B cell (primary cell): ENCODE measurements at regions not wholly inside any gene's neighbourhood (a gene's known extent, or its start where the extent isn't known, plus 50 kb on each side); places are given as distances from the start of the nearest gene placed in this dataset.
"Not testable (repeated sequence)": the region's sequence is repeated elsewhere in the genome, so short reads cannot be mapped to it uniquely, and the experiment has no call there.

Source experiments
- ATAC-seq: fragments of 200-7000 bp; cut with Tn5 transposase; one replicate; pipeline ENCODE4 v1.10.0; 2021; ENCODE audit warnings: low read depth, mild to moderate bottlenecking, moderate number of reproducible peaks, moderate library complexity
- CTCF ChIA-PET: fragments of 350-600 bp; sonication (Branson Sonifier 250); formaldehyde crosslinking; loops from one replicate; lab custom pipeline; 2021; ENCODE audit warnings: antibody characterized with exemption, inconsistent platforms; lab: Charles Lee
- POLR2A ChIA-PET: fragments of 350-600 bp; sonication (Branson Sonifier 250); formaldehyde crosslinking; loops from one replicate; lab custom pipeline; 2021; ENCODE audit warnings: antibody characterized with exemption; lab: Charles Lee
- DNase-seq: peaks from one replicate; pipeline ENCODE4 v3.0.0; 2013
- H2AFZ ChIP-seq: 2 replicates; pipeline ENCODE4 v1.6.1; 2012; ENCODE audit warnings: mild to moderate bottlenecking, low read depth, low read length; ENCODE audit not compliant: insufficient read depth, poor library complexity, severe bottlenecking
- H3K27ac ChIP-seq, 2 donors: 1 replicate in 1 of 2; 2 replicates in 1 of 2; pipeline ENCODE4 v1.5.1; 2012 to 2013; ENCODE audit warnings: low read length in 2 of 2, mild to moderate bottlenecking in 2 of 2, moderate library complexity in 1 of 2
- H3K27me3 ChIP-seq, 4 experiments: fragments of 200-600 bp in 1 of 4; sonication (generic) in 1 of 4; replicated peaks in 1 of 4; 1 replicate in 2 of 4; 2 replicates in 2 of 4; pipeline versions ENCODE4 v1.6.1 to v1.7.0; 2013 to 2016; ENCODE audit warnings: low read length in 3 of 4, mild to moderate bottlenecking in 2 of 4, mixed read lengths in 1 of 4, moderate library complexity in 1 of 4; ENCODE audit not compliant: insufficient read depth in 4 of 4, control insufficient read depth in 3 of 4; ENCODE audit errors: control extremely low read depth in 1 of 4
- H3K36me3 ChIP-seq, 2 experiments: replicated peaks in 1 of 2; 1 replicate in 1 of 2; 2 replicates in 1 of 2; pipeline versions ENCODE4 v1.6.1 to v1.7.1; 2013; ENCODE audit warnings: low read length in 1 of 2; ENCODE audit not compliant: insufficient read depth in 2 of 2, control insufficient read depth in 1 of 2; ENCODE audit errors: control extremely low read depth in 1 of 2, extremely low read depth in 1 of 2
- H3K4me1 ChIP-seq, 2 donors: fragments of 200-600 bp in 1 of 2; sonication (generic) in 1 of 2; 1 replicate in 1 of 2; 2 replicates in 1 of 2; pipeline versions ENCODE4 v1.5.1 to v1.6.1; 2013 to 2017; ENCODE audit warnings: low read length in 2 of 2; ENCODE audit not compliant: control insufficient read depth in 2 of 2, insufficient read depth in 2 of 2
- H3K4me2 ChIP-seq: replicated peaks from 2 replicates; pipeline ENCODE3; 2012; ENCODE audit warnings: mild to moderate bottlenecking, low read depth, low read length; ENCODE audit not compliant: poor library complexity, severe bottlenecking
- H3K4me3 ChIP-seq, 5 experiments: fragments of 200-600 bp in 1 of 5; sonication (generic) in 1 of 5; 1 replicate in 3 of 5; 2 replicates in 2 of 5; pipeline versions ENCODE4 v1.5.1 to v1.7.0; 2011 to 2016; ENCODE audit warnings: low read length in 4 of 5, mild to moderate bottlenecking in 4 of 5, low read depth in 2 of 5, control low read depth in 1 of 5, moderate library complexity in 1 of 5; ENCODE audit not compliant: insufficient read depth in 1 of 5; ENCODE audit errors: control extremely low read depth in 1 of 5, extremely low read depth in 1 of 5
- H3K79me2 ChIP-seq: fragments of 200-600 bp; sonication (generic); one replicate; pipeline ENCODE4 v1.6.0; 2016; ENCODE audit warnings: low read length; ENCODE audit not compliant: control insufficient read depth, insufficient read depth
- H3K9ac ChIP-seq: fragments of 200-600 bp; sonication (generic); 2 replicates; pipeline ENCODE4 v1.6.1; 2017; ENCODE audit warnings: mild to moderate bottlenecking, low read length, moderate library complexity
- H3K9me3 ChIP-seq, 3 donors: one replicate each; pipeline versions ENCODE4 v1.6.1 to v1.7.1; 2013; ENCODE audit warnings: low read length in 2 of 3; ENCODE audit not compliant: control insufficient read depth in 2 of 3, insufficient read depth in 1 of 3; ENCODE audit errors: control extremely low read depth in 1 of 3
- H4K20me1 ChIP-seq: 2 replicates; pipeline ENCODE4 v1.6.0; 2012; ENCODE audit warnings: mild to moderate bottlenecking, low read length; ENCODE audit not compliant: insufficient read depth, control insufficient read depth, poor library complexity, severe bottlenecking
- H3K27ac Mint-ChIP-seq: one replicate; pipeline ENCODE4 v1.8.0; 2021; ENCODE audit warnings: mixed read lengths
- H3K27me3 Mint-ChIP-seq: one replicate; pipeline ENCODE4 v1.8.0; 2021; ENCODE audit warnings: mixed read lengths
- H3K4me1 Mint-ChIP-seq: one replicate; pipeline ENCODE4 v1.8.0; 2021; ENCODE audit warnings: mixed read lengths
- H3K4me3 Mint-ChIP-seq: one replicate; pipeline ENCODE4 v1.8.0; 2021; ENCODE audit warnings: mixed read lengths
- H3K9me3 Mint-ChIP-seq: one replicate; pipeline ENCODE4 v1.8.0; 2022; ENCODE audit warnings: mixed read lengths; ENCODE audit not compliant: insufficient read depth
- EZH2 ChIP-seq: IDR thresholded peaks from 2 replicates; pipeline ENCODE4 v1.6.1; 2012; ENCODE audit warnings: borderline replicate concordance, low read depth, mild to moderate bottlenecking, moderate library complexity, low read length; ENCODE audit not compliant: insufficient read depth, poor library complexity, severe bottlenecking
- WGBS: methylation state at CpG from one replicate; pipeline ENCODE4 v1.1.5; 2013; ENCODE audit warnings: missing lambda C conversion rate; ENCODE audit not compliant: insufficient coverage; 5-methylcytosine and 5-hydroxymethylcytosine counted together
- intact Hi-C: fragments of 100-400 bp; cut with micrococcal nuclease; formaldehyde crosslinking; loops from one replicate; pipeline ENCODE4 v1.10.0; 2022
- TF ChIP-seq, protein P1 (sequence below): fragments of 200-600 bp; IDR thresholded peaks from one replicate; pipeline ENCODE4 v1.8.0; 2022; ENCODE audit warnings: antibody characterized with exemption, mild to moderate bottlenecking

DNA sequence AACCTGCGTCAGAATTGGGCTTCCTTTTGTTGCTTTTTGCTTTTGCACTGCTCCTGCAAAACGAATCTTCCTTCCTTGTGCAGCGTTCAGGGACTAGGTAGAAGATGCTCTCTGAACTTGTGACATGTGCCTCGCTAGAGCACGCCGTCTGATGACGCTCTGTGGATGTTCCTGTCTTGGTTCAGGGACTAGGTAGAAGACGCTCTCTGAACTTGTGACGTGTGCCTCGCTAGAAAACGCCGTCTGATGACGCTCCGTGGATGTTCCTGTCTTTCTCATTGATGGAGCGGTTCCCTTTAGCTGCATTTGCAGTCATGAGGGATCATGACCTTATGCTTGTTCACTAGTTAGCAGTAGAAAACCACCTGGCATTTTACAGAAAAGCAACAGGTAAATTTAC is 154.0 kb downstream of the SOX1 start:
- 92% methylated on average over 15 of the region's 15 CpGs for WGBS
- H3K36me3 ChIP-seq = no peaks in the 10 kb centered on the region
- Mint-ChIP-seq H3K4me3 (no peak overlapping the region), H3K27me3 (no peaks in the 10 kb centered on the region), H3K4me1 (no peaks in the 10 kb centered on the region), H3K9me3 (peaks cover 2% of the 10 kb centered on the region), H3K27ac (no peak overlapping the region)
- H3K4me1 ChIP-seq = no peaks in the 10 kb centered on the region
- H3K4me3 ChIP-seq = no peak overlapping the region
- ChIA-PET CTCF (no interaction called here), POLR2A (no interaction called here)
- no peak overlapping the region for H3K4me2 ChIP-seq
- TF ChIP-seq, protein P1, sequence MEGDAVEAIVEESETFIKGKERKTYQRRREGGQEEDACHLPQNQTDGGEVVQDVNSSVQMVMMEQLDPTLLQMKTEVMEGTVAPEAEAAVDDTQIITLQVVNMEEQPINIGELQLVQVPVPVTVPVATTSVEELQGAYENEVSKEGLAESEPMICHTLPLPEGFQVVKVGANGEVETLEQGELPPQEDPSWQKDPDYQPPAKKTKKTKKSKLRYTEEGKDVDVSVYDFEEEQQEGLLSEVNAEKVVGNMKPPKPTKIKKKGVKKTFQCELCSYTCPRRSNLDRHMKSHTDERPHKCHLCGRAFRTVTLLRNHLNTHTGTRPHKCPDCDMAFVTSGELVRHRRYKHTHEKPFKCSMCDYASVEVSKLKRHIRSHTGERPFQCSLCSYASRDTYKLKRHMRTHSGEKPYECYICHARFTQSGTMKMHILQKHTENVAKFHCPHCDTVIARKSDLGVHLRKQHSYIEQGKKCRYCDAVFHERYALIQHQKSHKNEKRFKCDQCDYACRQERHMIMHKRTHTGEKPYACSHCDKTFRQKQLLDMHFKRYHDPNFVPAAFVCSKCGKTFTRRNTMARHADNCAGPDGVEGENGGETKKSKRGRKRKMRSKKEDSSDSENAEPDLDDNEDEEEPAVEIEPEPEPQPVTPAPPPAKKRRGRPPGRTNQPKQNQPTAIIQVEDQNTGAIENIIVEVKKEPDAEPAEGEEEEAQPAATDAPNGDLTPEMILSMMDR = no peak
- TF ChIP-seq EZH2 = no peak
- no peak for ATAC-seq
- intact Hi-C loops = no loop called here
- H3K27ac ChIP-seq = no peak overlapping the region
- no peak overlapping the region for H3K9ac ChIP-seq
- no peak overlapping the region for H2AFZ ChIP-seq
- H3K9me3 ChIP-seq = peaks cover 0 to 3% (median 0%) of the 10 kb centered on the region in 3 donors
- no peaks in the 10 kb centered on the region for H4K20me1 ChIP-seq
- no peaks in the 10 kb centered on the region for H3K79me2 ChIP-seq
- no peak for DNase-seq
- no peaks in the 10 kb centered on the region for H3K27me3 ChIP-seq

DNA sequence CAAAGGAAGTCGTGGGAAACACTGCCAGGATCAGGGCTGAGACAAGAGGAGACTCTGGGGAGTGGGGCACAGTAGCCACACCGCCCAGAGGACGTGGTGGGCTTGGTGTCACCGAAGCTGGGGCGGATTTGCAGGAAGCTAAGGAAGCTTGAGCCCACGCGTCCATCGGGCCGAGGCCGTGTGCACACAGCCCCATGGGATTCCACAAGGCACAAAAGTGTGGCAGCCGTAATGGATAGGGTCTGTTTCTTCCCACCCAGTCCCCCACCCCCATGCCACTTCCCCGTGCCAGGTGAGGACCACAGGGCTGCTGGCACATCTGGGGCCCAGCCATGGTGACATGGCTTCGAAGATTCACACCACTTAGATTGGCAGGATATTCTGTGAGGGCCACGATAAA is 153.2 kb upstream of the SPACA7 start:
- Mint-ChIP-seq H3K4me3 (no peak overlapping the region), H3K27ac (no peak overlapping the region), H3K4me1 (no peaks in the 10 kb centered on the region), H3K9me3 (peaks cover 2% of the 10 kb centered on the region), H3K27me3 (no peaks in the 10 kb centered on the region)
- Histone ChIP-seq H3K4me3 (no peak overlapping the region), H3K9me3 (peaks cover 0 to 3% (median 0%) of the 10 kb centered on the region in 3 donors), H3K27ac (no peak overlapping the region), H3K27me3 (no peaks in the 10 kb centered on the region), H3K4me1 (no peaks in the 10 kb centered on the region), H3K79me2 (no peaks in the 10 kb centered on the region), H3K4me2 (no peak overlapping the region), H3K36me3 (no peaks in the 10 kb centered on the region), H2AFZ (no peak overlapping the region), H3K9ac (no peak overlapping the region), H4K20me1 (no peaks in the 10 kb centered on the region)
- CTCF ChIA-PET = no interaction called here
- intact Hi-C loops = no loop called here
- no peak for ATAC-seq
- WGBS = 88% methylated on average over 11 of the region's 14 CpGs
- TF ChIP-seq EZH2 = no peak
- TF ChIP-seq, protein P1 = no peak
- POLR2A ChIA-PET = no interaction called here
- DNase-seq = no peak

DNA sequence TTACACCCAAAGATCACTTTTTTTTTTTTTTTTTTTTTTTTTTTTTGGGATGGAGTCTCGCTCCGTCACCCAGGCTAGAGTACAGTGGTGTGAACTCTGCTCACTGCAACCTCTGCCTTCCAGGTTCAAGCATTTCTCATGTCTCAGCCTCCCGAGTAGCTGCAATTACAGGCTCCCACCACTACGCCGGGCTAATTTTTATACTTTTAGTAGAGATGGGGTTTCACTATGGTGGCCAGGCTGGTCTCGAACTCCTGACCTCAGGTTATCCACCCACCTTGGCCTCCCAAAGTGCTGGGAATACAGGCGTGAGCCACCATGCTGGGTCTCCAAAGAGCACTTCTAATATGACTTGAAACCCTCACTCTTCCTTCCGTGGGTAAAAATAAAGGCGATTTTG is 152.2 kb upstream of the SPACA7 start:
- H3K27me3 ChIP-seq, H3K27me3 Mint-ChIP-seq, H3K9me3 Mint-ChIP-seq, H3K4me3 Mint-ChIP-seq, H3K9me3 ChIP-seq, H3K27ac Mint-ChIP-seq, H3K9ac ChIP-seq, H3K4me2 ChIP-seq, ATAC-seq, H3K4me3 ChIP-seq, H3K36me3 ChIP-seq, H3K79me2 ChIP-seq, H3K4me1 ChIP-seq, DNase-seq, H3K4me1 Mint-ChIP-seq, H2AFZ ChIP-seq, H3K27ac ChIP-seq, POLR2A ChIA-PET, CTCF ChIA-PET, H4K20me1 ChIP-seq, intact Hi-C loops: not testable (repeated sequence)
- WGBS = 89% methylated on average over 5 of the region's 9 CpGs
